ENCODE measurements at regions not wholly inside any gene's neighbourhood (a gene's known extent, or its start where the extent isn't known, plus 50 kb on each side); places are given as distances from the start of the nearest gene placed in this dataset.

- TF ChIP-seq EZH2 (IDR thresholded peaks at IDR 0.05; ENCODE audit: insufficient read depth, poor library complexity, severe bottlenecking) (no peak), EZH2phosphoT487 (IDR thresholded peaks at IDR 0.05; ENCODE audit: insufficient read depth, low read depth) (no peak)
- Histone ChIP-seq H3K36me3 (ENCODE audit: low read depth) (no peaks in the 10 kb centered on the region), H3K27me3 (replicated peaks; ENCODE audit: insufficient read depth) (no peaks in the 10 kb centered on the region), H3K79me2 (ENCODE audit: insufficient read depth) (no peaks in the 10 kb centered on the region), H3F3A (ENCODE audit: insufficient read depth) (no peaks in the 10 kb centered on the region), H2AFZ (no peak overlapping the region), H3K9me3 (ENCODE audit: low read depth) (no peaks in the 10 kb centered on the region), H3K4me1 (ENCODE audit: insufficient read depth) (no peaks in the 10 kb centered on the region), H3K4me3 (no peak overlapping the region), H3K4me2 (ENCODE audit: unreplicated experiment) (no peak overlapping the region), H3K9me2 (ENCODE audit: insufficient read depth) (no peaks in the 10 kb centered on the region), H3K27ac (no peak overlapping the region), H4K20me1 (ENCODE audit: insufficient read depth) (no peaks in the 10 kb centered on the region), H3K9ac (no peak overlapping the region)
- in situ Hi-C loops (cut with MboI): no loop called here
- DNase-seq: no peak
- WGBS, 2 experiments (ENCODE audit: low coverage in 1 of 2, low lambda C conversion rate in 2 of 2, missing lambda C conversion rate in 2 of 2): 4% methylated on average over 2 of the region's 2 CpGs
Observed at GRCh38 chr15:94546808-94547207, 315.4 kb downstream of the MCTP2 start.

DNA sequence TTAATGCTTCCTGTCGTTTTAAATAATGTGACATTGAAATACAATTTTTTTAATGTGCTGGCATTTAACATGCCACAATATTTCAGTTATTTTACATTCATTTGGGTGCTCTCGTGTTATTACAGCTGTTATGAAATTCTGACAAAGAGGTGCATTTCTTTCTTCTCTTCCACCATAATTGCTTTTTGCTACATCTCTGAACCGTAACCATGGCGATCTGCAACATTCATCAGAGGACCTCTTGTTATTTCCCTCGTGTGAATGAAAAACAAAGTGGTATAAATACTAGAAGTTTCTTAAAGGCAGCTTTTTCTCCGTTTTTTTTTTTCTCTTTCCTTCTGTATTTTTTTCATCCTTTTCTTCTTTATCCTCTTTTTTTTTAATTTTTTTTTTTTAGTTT, 316.4 kb downstream of the MCTP2 start:
- Histone ChIP-seq H3K4me3 (no peak overlapping the region), H3K4me1 (ENCODE audit: insufficient read depth) (no peaks in the 10 kb centered on the region), H3K9ac (no peak overlapping the region), H3K9me2 (ENCODE audit: insufficient read depth) (no peaks in the 10 kb centered on the region), H3K27ac (no peak overlapping the region), H3K27me3 (replicated peaks; ENCODE audit: insufficient read depth) (no peaks in the 10 kb centered on the region), H3K9me3 (ENCODE audit: low read depth) (no peaks in the 10 kb centered on the region), H3K79me2 (ENCODE audit: insufficient read depth) (no peaks in the 10 kb centered on the region), H2AFZ (no peak overlapping the region), H4K20me1 (ENCODE audit: insufficient read depth) (no peaks in the 10 kb centered on the region), H3K4me2 (ENCODE audit: unreplicated experiment) (no peak overlapping the region), H3K36me3 (ENCODE audit: low read depth) (no peaks in the 10 kb centered on the region), H3F3A (ENCODE audit: insufficient read depth) (no peaks in the 10 kb centered on the region)
- TF ChIP-seq EZH2phosphoT487 (IDR thresholded peaks at IDR 0.05; ENCODE audit: insufficient read depth, low read depth) (no peak), EZH2 (IDR thresholded peaks at IDR 0.05; ENCODE audit: insufficient read depth, poor library complexity, severe bottlenecking) (no peak)
- 7 to 8% methylated on average over 6 of the region's 6 CpGs for WGBS, 2 experiments (ENCODE audit: low coverage in 1 of 2, low lambda C conversion rate in 2 of 2, missing lambda C conversion rate in 2 of 2)
- DNase-seq: no peak
- in situ Hi-C loops (cut with MboI): no loop called here

- no peak for DNase-seq
- H3K79me2 ChIP-seq (ENCODE audit: insufficient read depth): no peaks in the 10 kb centered on the region
- no peaks in the 10 kb centered on the region for H4K20me1 ChIP-seq (ENCODE audit: insufficient read depth)
- H3K9ac ChIP-seq: no peak overlapping the region
- H3K4me1 ChIP-seq (ENCODE audit: insufficient read depth): no peaks in the 10 kb centered on the region
- in situ Hi-C loops (cut with MboI): no loop called here
- H2AFZ ChIP-seq: no peak overlapping the region
- H3F3A ChIP-seq (ENCODE audit: insufficient read depth): no peaks in the 10 kb centered on the region
- no peak overlapping the region for H3K27ac ChIP-seq
- TF ChIP-seq EZH2 (IDR thresholded peaks at IDR 0.05; ENCODE audit: insufficient read depth, poor library complexity, severe bottlenecking) (no peak), EZH2phosphoT487 (IDR thresholded peaks at IDR 0.05; ENCODE audit: insufficient read depth, low read depth) (no peak)
- 32 to 45% methylated on average over 2 of the region's 2 CpGs for WGBS, 2 experiments (ENCODE audit: low coverage in 1 of 2, low lambda C conversion rate in 2 of 2, missing lambda C conversion rate in 2 of 2)
- H3K27me3 ChIP-seq (replicated peaks; ENCODE audit: insufficient read depth): no peaks in the 10 kb centered on the region
- no peak overlapping the region for H3K4me2 ChIP-seq (ENCODE audit: unreplicated experiment)
- H3K9me2 ChIP-seq (ENCODE audit: insufficient read depth): no peaks in the 10 kb centered on the region
- H3K4me3 ChIP-seq: no peak overlapping the region
- no peaks in the 10 kb centered on the region for H3K36me3 ChIP-seq (ENCODE audit: low read depth)
- H3K9me3 ChIP-seq (ENCODE audit: low read depth): no peaks in the 10 kb centered on the region
Observed at GRCh38 chr15:94555841-94556519, 324.6 kb downstream of the MCTP2 start.

- H3K9me3 ChIP-seq (ENCODE audit: low read depth): no peaks in the 10 kb centered on the region
- no peak overlapping the region for H3K4me2 ChIP-seq (ENCODE audit: unreplicated experiment)
- no peak overlapping the region for H3K27ac ChIP-seq
- H3K9me2 ChIP-seq (ENCODE audit: insufficient read depth): no peaks in the 10 kb centered on the region
- H3F3A ChIP-seq (ENCODE audit: insufficient read depth): no peaks in the 10 kb centered on the region
- TF ChIP-seq EZH2 (IDR thresholded peaks at IDR 0.05; ENCODE audit: insufficient read depth, poor library complexity, severe bottlenecking): no peak
- TF ChIP-seq EZH2phosphoT487 (IDR thresholded peaks at IDR 0.05; ENCODE audit: insufficient read depth, low read depth): no peak
- no peaks in the 10 kb centered on the region for H3K36me3 ChIP-seq (ENCODE audit: low read depth)
- no peak for DNase-seq
- no peaks in the 10 kb centered on the region for H3K79me2 ChIP-seq (ENCODE audit: insufficient read depth)
- WGBS, 2 experiments (ENCODE audit: low coverage in 1 of 2, low lambda C conversion rate in 2 of 2, missing lambda C conversion rate in 2 of 2): 19 to 27% methylated on average over 4 of the region's 4 CpGs
- in situ Hi-C loops (cut with MboI): no loop called here
- H3K27me3 ChIP-seq (replicated peaks; ENCODE audit: insufficient read depth): no peaks in the 10 kb centered on the region
- H4K20me1 ChIP-seq (ENCODE audit: insufficient read depth): no peaks in the 10 kb centered on the region
- H3K4me1 ChIP-seq (ENCODE audit: insufficient read depth): no peaks in the 10 kb centered on the region
- H2AFZ ChIP-seq: no peak overlapping the region
- H3K9ac ChIP-seq: no peak overlapping the region
- H3K4me3 ChIP-seq: no peak overlapping the region
Observed at GRCh38 chr15:94561036-94561689, 329.8 kb downstream of the MCTP2 start.

All from GM23248 (cell line).